HAP-1 (cell line): ENCODE measurements at regions not wholly inside any gene's neighbourhood (a gene's known extent, or its start where the extent isn't known, plus 50 kb on each side); places are given as distances from the start of the nearest gene placed in this dataset.

Source experiments
- DNase-seq, 2 experiments: peaks; one replicate each; pipeline ENCODE4 v3.0.0-alpha.2; 2016 to 2020; ENCODE audit warnings: low spot score in 2 of 2
- H3K27me3 ChIP-seq: fragments of 250-450 bp; sonication (Bioruptor Pico); 2 replicates; pipeline ENCODE4 v1.5.1; 2020; ENCODE audit warnings: low read depth, mild to moderate bottlenecking, moderate library complexity
- H3K36me3 ChIP-seq: fragments of 250-450 bp; sonication (Bioruptor Pico); replicated peaks from 2 replicates; pipeline ENCODE4 v1.5.1; 2020; ENCODE audit warnings: mild to moderate bottlenecking
- H3K4me1 ChIP-seq: fragments of 250-450 bp; sonication (Bioruptor Pico); 2 replicates; pipeline ENCODE4 v1.5.1; 2020; ENCODE audit warnings: mild to moderate bottlenecking
- H3K4me3 ChIP-seq: fragments of 250-450 bp; sonication (Bioruptor Pico); 2 replicates; pipeline ENCODE4 v1.5.1; 2020; ENCODE audit warnings: mild to moderate bottlenecking, moderate library complexity
- H3K9me3 ChIP-seq: fragments of 250-450 bp; sonication (Bioruptor Pico); 2 replicates; pipeline ENCODE4 v1.5.1; 2020; ENCODE audit warnings: mild to moderate bottlenecking, moderate library complexity
- in situ Hi-C: fragments of 300-500 bp; cut with MboI; formaldehyde crosslinking; loops from 3 replicates; pipeline ENCODE4 v1.14.3; 2020; ENCODE audit warnings: low sequenced_read_pairs, inconsistent platforms, mixed read lengths

- in situ Hi-C loops, result no loop called here
- Histone ChIP-seq H3K9me3 (no peaks in the 10 kb centered on the region), H3K4me1 (no peaks in the 10 kb centered on the region), H3K4me3 (no peak overlapping the region), H3K36me3 (no peaks in the 10 kb centered on the region), H3K27me3 (no peaks in the 10 kb centered on the region)
- no peak for DNase-seq
Measured at GRCh38 chr9:86459599-86460155, 105.5 kb upstream of the TUT7 start.

- no peaks in the 10 kb centered on the region for H3K4me1 ChIP-seq
- no peaks in the 10 kb centered on the region for H3K27me3 ChIP-seq
- in situ Hi-C loops, result no loop called here
- no peaks in the 10 kb centered on the region for H3K36me3 ChIP-seq
- H3K9me3 ChIP-seq, result no peaks in the 10 kb centered on the region
- H3K4me3 ChIP-seq, result no peak overlapping the region
- no peak for DNase-seq
Measured at GRCh38 chr9:86459191-86459590, 105.0 kb upstream of the TUT7 start.

- in situ Hi-C loops, result no loop called here
- Histone ChIP-seq H3K27me3 (no peaks in the 10 kb centered on the region), H3K4me1 (no peaks in the 10 kb centered on the region), H3K36me3 (no peaks in the 10 kb centered on the region), H3K4me3 (no peak overlapping the region), H3K9me3 (no peaks in the 10 kb centered on the region)
- no peak for DNase-seq
Measured at GRCh38 chr9:86458191-86458855, 104.1 kb upstream of the TUT7 start.

GRCh38 chr9:86456416-86456815, 102.2 kb upstream of the TUT7 start:
- Histone ChIP-seq H3K4me1 (no peaks in the 10 kb centered on the region), H3K27me3 (no peaks in the 10 kb centered on the region; the same call in 1 of the 2 replicates), H3K4me3 (no peak overlapping the region), H3K9me3 (no peaks in the 10 kb centered on the region), H3K36me3 (no peaks in the 10 kb centered on the region)
- in situ Hi-C loops, result no loop called here
- DNase-seq, result no peak

DNA sequence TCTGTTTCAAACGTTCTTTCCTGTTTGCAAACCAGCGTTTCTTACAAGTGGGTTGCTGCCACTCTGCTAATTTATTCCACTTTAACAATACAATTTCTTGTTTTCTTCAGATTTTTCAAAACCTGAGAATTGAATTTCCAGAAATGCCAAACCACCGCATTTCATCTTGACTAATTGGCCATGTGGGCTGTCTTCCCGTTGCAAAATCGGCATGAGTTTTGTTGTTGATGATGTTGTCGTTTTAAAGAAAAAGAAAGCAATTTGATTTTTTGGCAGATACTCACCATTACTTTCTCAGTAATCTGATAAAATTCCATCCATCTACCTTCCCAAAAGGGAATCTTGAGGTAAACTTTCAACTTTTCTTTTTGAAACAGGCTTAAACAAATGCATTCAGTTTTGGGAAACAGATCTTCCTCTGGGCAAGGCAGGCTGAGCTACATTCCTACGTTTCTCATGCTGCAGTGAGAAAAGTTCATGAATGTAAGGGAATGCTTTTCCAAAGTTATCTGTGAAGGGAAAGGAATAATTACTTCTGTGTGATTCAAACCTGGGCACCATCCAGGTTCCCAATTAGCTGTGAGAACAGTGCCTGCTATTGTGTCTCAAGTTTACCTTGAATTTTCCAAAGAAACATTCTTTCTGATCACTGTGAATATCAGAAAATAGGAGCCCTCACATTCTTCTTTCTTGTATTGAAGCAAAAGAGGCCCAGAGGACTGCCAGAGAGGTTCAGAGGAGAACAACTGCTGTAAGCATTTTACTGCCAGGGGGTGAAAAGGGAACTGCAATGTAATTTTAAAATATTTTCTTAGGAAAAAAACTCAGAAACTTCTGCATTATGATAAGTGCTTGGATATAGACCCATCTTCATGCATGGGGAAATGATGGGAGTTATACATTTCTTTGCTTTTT, 100.7 kb upstream of the TUT7 start:
- no peaks in the 10 kb centered on the region for H3K9me3 ChIP-seq
- DNase-seq, result no peak
- in situ Hi-C loops, result no loop called here
- H3K36me3 ChIP-seq, result no peaks in the 10 kb centered on the region
- no peaks in the 10 kb centered on the region; the same call in 1 of the 2 replicates for H3K27me3 ChIP-seq
- H3K4me3 ChIP-seq, result no peak overlapping the region
- no peaks in the 10 kb centered on the region for H3K4me1 ChIP-seq

GRCh38 chr9:86452201-86452828, 98.1 kb upstream of the TUT7 start:
- H3K27me3 ChIP-seq, result peaks cover 2% of the 10 kb centered on the region; the same call in 1 of the 2 replicates
- in situ Hi-C loops, result no loop called here

GRCh38 chr9:86449246-86449645, 95.0 kb upstream of the TUT7 start:
- no peak for DNase-seq
- Histone ChIP-seq H3K4me3 (no peak overlapping the region), H3K9me3 (no peaks in the 10 kb centered on the region), H3K36me3 (no peaks in the 10 kb centered on the region), H3K27me3 (peaks cover 2% of the 10 kb centered on the region; the same call in 1 of the 2 replicates), H3K4me1 (no peaks in the 10 kb centered on the region)
- in situ Hi-C loops, result no loop called here

More at GRCh38 chr9:86452201-86452828, 98.1 kb upstream of the TUT7 start:
- no peak overlapping the region for H3K4me3 ChIP-seq
- DNase-seq, result no peak
- no peaks in the 10 kb centered on the region for H3K9me3 ChIP-seq
- no peaks in the 10 kb centered on the region for H3K36me3 ChIP-seq
- no peaks in the 10 kb centered on the region for H3K4me1 ChIP-seq

- H3K4me3 ChIP-seq, result no peak overlapping the region
- no peaks in the 10 kb centered on the region for H3K36me3 ChIP-seq
- H3K27me3 ChIP-seq, result 0 out of 2 replicates have a peak, but pooled peaks cover 2% of the 10 kb centered on the region
- H3K4me1 ChIP-seq, result no peaks in the 10 kb centered on the region
- in situ Hi-C loops, result no loop called here
- no peaks in the 10 kb centered on the region for H3K9me3 ChIP-seq
- DNase-seq, result no peak
Measured at GRCh38 chr9:86445671-86446070, 91.5 kb upstream of the TUT7 start.

- DNase-seq, result no peak
- H3K36me3 ChIP-seq, result no peaks in the 10 kb centered on the region
- no peaks in the 10 kb centered on the region for H3K4me1 ChIP-seq
- no peak overlapping the region for H3K4me3 ChIP-seq
- 0 out of 2 replicates have a peak, but pooled peaks cover 3% of the 10 kb centered on the region for H3K27me3 ChIP-seq
- in situ Hi-C loops, result no loop called here
- no peaks in the 10 kb centered on the region for H3K9me3 ChIP-seq
Measured at GRCh38 chr9:86443992-86444391, 89.8 kb upstream of the TUT7 start.

DNA sequence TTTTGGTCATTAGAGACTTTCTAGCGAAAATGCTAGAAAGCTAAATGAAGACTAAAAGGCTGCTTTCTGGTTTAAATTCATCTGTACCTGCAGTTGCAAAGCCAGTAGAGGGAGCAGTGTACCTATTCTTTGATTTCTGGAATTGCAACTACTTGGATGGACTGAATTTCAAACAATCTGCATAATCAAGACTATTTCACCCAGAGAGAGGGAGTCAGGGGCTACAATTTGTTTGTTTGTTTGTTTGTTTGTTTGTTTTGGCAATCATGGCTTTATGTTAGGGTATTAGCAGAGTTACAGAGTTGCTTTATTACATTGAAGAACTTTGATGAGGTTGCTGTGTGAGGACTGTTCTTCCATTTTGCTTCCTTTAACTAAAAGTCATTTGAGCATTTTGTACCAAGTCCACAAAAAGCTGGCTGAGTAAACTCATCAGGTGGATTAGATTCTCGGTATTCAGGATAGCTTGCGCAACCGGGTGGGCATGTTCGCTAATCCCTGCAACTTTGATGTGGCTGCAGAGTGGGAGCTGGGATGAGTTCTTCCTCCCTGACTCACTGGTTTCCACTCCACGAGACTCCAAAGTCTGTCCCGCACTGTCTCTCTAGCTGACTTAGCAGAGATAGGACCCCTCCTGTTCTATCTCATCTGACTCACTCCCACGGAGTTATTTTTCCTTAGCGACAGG, 80.0 kb upstream of the TUT7 start:
- DNase-seq, result peak in 1 of 2 experiments; percentile 67
- H3K27me3 ChIP-seq, result peaks cover 3% of the 10 kb centered on the region; the same call in 1 of the 2 replicates
- H3K4me1 ChIP-seq, result no peaks in the 10 kb centered on the region
- H3K36me3 ChIP-seq, result no peaks in the 10 kb centered on the region
- peaks cover 3% of the 10 kb centered on the region; the same call in 1 of the 2 replicates for H3K9me3 ChIP-seq
- in situ Hi-C loops, result no loop called here
- H3K4me3 ChIP-seq, result no peak overlapping the region

- H3K9me3 ChIP-seq, result no peaks in the 10 kb centered on the region
- DNase-seq, result no peak
- in situ Hi-C loops, result no loop called here
Measured at GRCh38 chr9:86424251-86424891, 70.2 kb upstream of the TUT7 start.

GRCh38 chr9:86413971-86414880, 60.0 kb upstream of the TUT7 start:
- peaks cover 4% of the 10 kb centered on the region for H3K27me3 ChIP-seq
- no peaks in the 10 kb centered on the region for H3K9me3 ChIP-seq
- peak in 1 of 2 experiments; percentile 31 for DNase-seq
- H3K4me1 ChIP-seq, result peaks cover 5% of the 10 kb centered on the region
- H3K4me3 ChIP-seq, result no peak overlapping the region
- no peaks in the 10 kb centered on the region for H3K36me3 ChIP-seq
- in situ Hi-C loops, result loop anchor here (10.0 kb wide), 1 partner anchor 911 kb away; no protein-coding TSS in a partner anchor

More at GRCh38 chr9:86424251-86424891, 70.2 kb upstream of the TUT7 start:
- no peak overlapping the region for H3K4me3 ChIP-seq
- no peaks in the 10 kb centered on the region for H3K27me3 ChIP-seq
- no peaks in the 10 kb centered on the region for H3K4me1 ChIP-seq
- no peaks in the 10 kb centered on the region for H3K36me3 ChIP-seq
